ENCODE measurements at regions not wholly inside any gene's neighbourhood (a gene's known extent, or its start where the extent isn't known, plus 50 kb on each side); places are given as distances from the start of the nearest gene placed in this dataset.

DNA sequence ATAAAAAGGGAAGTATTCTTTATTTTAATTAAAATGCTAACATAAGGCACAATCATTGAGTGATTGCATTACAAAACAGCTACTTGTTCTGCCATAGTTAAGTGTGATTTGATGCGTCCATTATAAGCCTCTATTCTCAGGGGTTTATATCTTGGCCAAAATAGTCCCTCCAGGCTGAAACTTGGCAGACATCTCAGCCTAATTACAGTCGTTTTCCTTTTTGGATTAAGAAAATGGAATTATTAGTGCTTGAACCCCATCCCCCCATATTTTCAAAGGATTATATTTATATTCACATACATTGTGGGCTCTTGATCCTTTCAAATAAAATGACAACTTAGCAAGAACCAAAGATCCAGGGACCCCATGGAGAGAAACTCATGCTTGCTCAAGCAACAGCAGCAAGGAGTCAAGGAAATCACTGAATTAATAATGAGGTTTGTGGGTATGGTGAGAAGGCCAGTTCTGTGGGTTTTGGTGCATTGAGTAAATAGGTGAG lies 66.7 kb upstream of the NEUROD6 start:
- H2BK5ac ChIP-seq (ENCODE audit: insufficient read length, low read length): no peak overlapping the region
- no peak overlapping the region for H3K9ac ChIP-seq (ENCODE audit: extremely low read depth, insufficient read length, low read length)
- no peaks in the 10 kb centered on the region for H4K20me1 ChIP-seq (ENCODE audit: control insufficient read depth, insufficient read depth, insufficient read length)
- H3K27me3 ChIP-seq (ENCODE audit: insufficient read depth, low read length): no peaks in the 10 kb centered on the region
- Mint-ChIP-seq H3K4me1 (peaks cover 0 to 4% of the 10 kb centered on the region in 2 experiments; a peak in 1 of 4 replicates), H3K27ac (no peak overlapping the region), H3K9me3 (no peaks in the 10 kb centered on the region), H3K4me3 (no peak overlapping the region), H3K36me3 (ENCODE audit: insufficient read depth in 1 of 3, low read depth in 3 of 3) (no peaks in the 10 kb centered on the region), H3K27me3 (ENCODE audit: low read depth) (no peaks in the 10 kb centered on the region; the same call in 1 of the 2 replicates)
- H3K18ac ChIP-seq (ENCODE audit: insufficient read length, low read depth, low read length): no peak overlapping the region
- no peaks in the 10 kb centered on the region for H3K79me2 ChIP-seq (ENCODE audit: insufficient read depth, low read length)
- no peaks in the 10 kb centered on the region for H3K79me1 ChIP-seq (ENCODE audit: insufficient read depth, low read depth, low read length, poor library complexity, severe bottlenecking)
- H4K8ac ChIP-seq (replicated peaks; ENCODE audit: insufficient read length, low read depth, low read length): no peak overlapping the region
- H3K9me3 ChIP-seq (ENCODE audit: control insufficient read depth, low read depth, low read length): no peaks in the 10 kb centered on the region
- no peak overlapping the region for H2BK15ac ChIP-seq (ENCODE audit: low read depth, low read length)
- H2BK120ac ChIP-seq (ENCODE audit: low read depth, low read length, poor library complexity, severe bottlenecking): no peak overlapping the region
- H2AFZ ChIP-seq (ENCODE audit: low read length): no peak overlapping the region
- no peak overlapping the region for H3K27ac ChIP-seq (ENCODE audit: insufficient read length, low read depth, low read length)
- no peak overlapping the region for H4K5ac ChIP-seq (ENCODE audit: insufficient read length, low read depth, low read length)
- H3K4ac ChIP-seq (ENCODE audit: low read depth, low read length): no peak overlapping the region
- no peaks in the 10 kb centered on the region for H3K4me1 ChIP-seq (ENCODE audit: insufficient read depth, low read length)
- no CpG with 5 or more reads among the region's 2 CpGs for WGBS (ENCODE audit: extremely low coverage, insufficient read length, low lambda C conversion rate)
- no peak overlapping the region for H3K14ac ChIP-seq (ENCODE audit: insufficient read depth, low read length)
- H3K56ac ChIP-seq (ENCODE audit: insufficient read length, low read depth, low read length): no peak overlapping the region
- H2BK12ac ChIP-seq (ENCODE audit: insufficient read length, low read depth, low read length): no peak overlapping the region
- no peak overlapping the region for H3K23ac ChIP-seq (ENCODE audit: insufficient read length, low read depth, low read length)
- no peak overlapping the region for H2AK5ac ChIP-seq (ENCODE audit: insufficient read length, low read length)
- no peak for DNase-seq
- H4K91ac ChIP-seq (ENCODE audit: insufficient read length, low read depth, low read length): no peak overlapping the region
- TF ChIP-seq, protein P1, sequence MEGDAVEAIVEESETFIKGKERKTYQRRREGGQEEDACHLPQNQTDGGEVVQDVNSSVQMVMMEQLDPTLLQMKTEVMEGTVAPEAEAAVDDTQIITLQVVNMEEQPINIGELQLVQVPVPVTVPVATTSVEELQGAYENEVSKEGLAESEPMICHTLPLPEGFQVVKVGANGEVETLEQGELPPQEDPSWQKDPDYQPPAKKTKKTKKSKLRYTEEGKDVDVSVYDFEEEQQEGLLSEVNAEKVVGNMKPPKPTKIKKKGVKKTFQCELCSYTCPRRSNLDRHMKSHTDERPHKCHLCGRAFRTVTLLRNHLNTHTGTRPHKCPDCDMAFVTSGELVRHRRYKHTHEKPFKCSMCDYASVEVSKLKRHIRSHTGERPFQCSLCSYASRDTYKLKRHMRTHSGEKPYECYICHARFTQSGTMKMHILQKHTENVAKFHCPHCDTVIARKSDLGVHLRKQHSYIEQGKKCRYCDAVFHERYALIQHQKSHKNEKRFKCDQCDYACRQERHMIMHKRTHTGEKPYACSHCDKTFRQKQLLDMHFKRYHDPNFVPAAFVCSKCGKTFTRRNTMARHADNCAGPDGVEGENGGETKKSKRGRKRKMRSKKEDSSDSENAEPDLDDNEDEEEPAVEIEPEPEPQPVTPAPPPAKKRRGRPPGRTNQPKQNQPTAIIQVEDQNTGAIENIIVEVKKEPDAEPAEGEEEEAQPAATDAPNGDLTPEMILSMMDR (conservative IDR thresholded peaks at IDR 0.05): no peak
- no peak overlapping the region for H3K4me2 ChIP-seq (ENCODE audit: insufficient read depth, insufficient read length, low read length)
- H3T11ph ChIP-seq (ENCODE audit: low read length): no peak overlapping the region
- no peaks in the 10 kb centered on the region for H3K23me2 ChIP-seq (ENCODE audit: insufficient read length, low read depth, low read length, poor library complexity, severe bottlenecking)
- no peak overlapping the region for H2BK20ac ChIP-seq (ENCODE audit: low read depth, low read length, poor library complexity, severe bottlenecking)
